ENCODE measurements at regions not wholly inside any gene's neighbourhood (a gene's known extent, or its start where the extent isn't known, plus 50 kb on each side); places are given as distances from the start of the nearest gene placed in this dataset.

DNA sequence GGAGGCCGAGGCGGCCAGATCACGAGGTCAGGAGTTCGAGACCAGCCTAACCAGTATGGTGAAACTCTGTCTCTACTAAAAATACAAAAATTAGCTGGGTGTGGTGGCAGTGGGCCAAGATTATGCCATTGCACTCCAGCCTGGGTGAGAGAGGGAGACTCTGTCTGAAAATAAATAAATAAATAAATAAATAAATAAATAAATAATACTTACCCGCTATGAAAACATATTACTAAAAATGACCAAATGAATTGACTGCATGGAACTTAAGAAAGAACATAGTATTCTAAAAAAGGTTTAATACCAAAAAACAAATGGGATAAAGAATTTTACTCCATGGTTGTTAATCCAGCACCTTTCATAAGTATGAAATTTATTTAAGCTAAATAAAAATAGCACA lies 305.0 kb downstream of the GATA3 start:
- no peak for TF ChIP-seq POLR2A (IDR thresholded peaks at IDR 0.05)
- no peak for TF ChIP-seq CTCF (IDR thresholded peaks at IDR 0.05)
